ENCODE measurements at regions not wholly inside any gene's neighbourhood (a gene's known extent, or its start where the extent isn't known, plus 50 kb on each side); places are given as distances from the start of the nearest gene placed in this dataset.

DNA sequence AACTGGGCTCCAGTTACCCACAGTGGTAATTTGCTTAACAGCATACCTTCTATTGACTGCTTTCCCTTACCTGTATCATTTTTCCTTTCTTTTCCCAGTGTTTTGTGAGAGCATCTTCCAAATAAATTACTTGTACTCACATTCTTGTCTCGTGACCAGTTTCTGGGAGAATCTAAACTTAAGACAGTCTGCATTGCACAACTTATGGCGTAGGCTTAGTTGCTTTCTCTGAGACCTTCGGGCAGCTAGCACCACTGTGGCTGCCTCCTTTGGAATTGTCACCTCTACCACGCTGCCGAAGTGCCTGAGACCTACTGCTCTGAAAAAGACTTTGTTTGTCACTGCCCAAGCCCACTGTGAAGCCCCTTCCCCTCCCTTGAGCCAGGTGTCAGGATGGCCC is 188.1 kb upstream of the BMP2 start:
- no peak for TF ChIP-seq POLR2A (IDR thresholded peaks at IDR 0.05)
- no peak for TF ChIP-seq CTCF (IDR thresholded peaks at IDR 0.05)
- TF ChIP-seq EP300 (IDR thresholded peaks at IDR 0.05), result no peak

Measured in ovary (tissue), 3 donors.